ENCODE measurements at regions not wholly inside any gene's neighbourhood (a gene's known extent, or its start where the extent isn't known, plus 50 kb on each side); places are given as distances from the start of the nearest gene placed in this dataset.

DNA sequence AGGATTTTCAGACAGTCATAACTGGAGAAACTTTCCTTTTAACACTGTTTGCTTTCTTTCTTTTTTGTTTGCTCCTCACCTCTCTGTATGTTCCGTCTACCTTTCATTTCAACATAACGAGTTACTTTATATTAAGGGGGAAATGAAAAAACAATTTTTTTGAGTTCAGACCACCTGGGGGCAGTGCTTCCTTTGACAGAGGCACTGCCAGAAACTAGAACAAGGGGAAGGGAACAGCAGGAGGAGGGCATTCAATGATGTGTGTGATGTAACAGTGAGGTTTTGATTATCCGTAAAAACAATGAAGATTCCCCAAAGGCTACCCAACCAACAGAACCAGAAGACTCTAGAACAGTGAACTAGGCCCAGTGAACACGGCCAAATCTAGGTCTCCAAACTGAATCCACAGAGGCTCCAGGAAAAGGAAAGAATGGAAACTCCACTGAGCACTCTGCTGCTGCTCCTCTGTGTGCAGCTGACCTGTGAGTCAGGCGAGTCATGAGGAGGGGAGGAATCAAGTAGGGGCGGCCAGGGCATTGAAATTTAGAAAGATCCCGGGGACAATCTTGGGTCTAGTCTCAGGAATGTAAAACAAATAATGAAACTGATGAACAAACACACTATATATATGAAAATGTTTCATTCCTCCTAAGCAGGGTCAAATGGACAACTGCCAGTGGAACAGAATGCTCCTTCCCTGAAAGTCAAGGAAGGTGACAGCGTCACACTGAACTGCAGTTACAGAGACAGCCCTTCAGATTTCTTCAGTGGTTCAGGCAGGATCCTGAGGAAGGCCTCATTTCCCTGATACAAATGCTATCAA lies 323.5 kb downstream of the DAD1 start:
- ATAC-seq (ENCODE audit: low FRiP score) = peak; percentile 55
- Histone ChIP-seq H3K27me3 (ENCODE audit: control insufficient read depth in 1 of 2, insufficient read depth in 2 of 2, low read length in 1 of 2) (no peaks in the 10 kb centered on the region), H3K4me1 (ENCODE audit: control insufficient read depth in 1 of 2, insufficient read depth in 2 of 2, low read length in 2 of 2) (peaks cover 3 to 4% of the 10 kb centered on the region in 2 donors), H3K27ac (ENCODE audit: low read depth in 1 of 2, low read length in 2 of 2) (peak overlapping the region; percentile 68 to 76), H3K9me3 (ENCODE audit: control insufficient read depth, low read length) (no peaks in the 10 kb centered on the region), H3K36me3 (ENCODE audit: control insufficient read depth in 1 of 2, insufficient read depth in 2 of 2, low read length in 1 of 2) (no peaks in the 10 kb centered on the region), H3K4me3 (ENCODE audit: low read length in 2 of 2) (no peak overlapping the region)
- 32 to 34% methylated on average over 8 of the region's 8 CpGs for WGBS, 2 donors
- no peak for DNase-seq
- intact Hi-C loops (cut with DNase I) = no loop called here

DNA sequence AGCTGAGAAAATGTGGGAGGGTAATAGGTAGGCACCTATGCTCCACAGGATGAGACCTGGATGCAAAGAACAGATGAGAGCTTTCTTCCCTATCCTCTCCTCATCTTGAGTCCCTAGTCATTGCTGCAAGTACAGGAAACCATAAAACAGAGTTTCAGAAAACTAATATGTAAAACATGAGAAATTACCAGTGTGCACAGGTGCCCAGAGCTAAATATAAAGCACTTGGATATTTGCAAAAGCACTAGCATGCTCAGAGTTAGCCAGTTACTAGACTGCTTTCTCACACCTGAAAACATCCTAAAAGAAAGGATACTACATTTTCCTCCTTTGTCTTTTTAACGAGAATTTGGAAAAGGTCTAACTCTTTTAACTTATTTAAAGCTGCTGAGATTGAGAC lies 324.3 kb downstream of the DAD1 start:
- Histone ChIP-seq H3K27ac (ENCODE audit: low read depth in 1 of 2, low read length in 2 of 2) (no peak overlapping the region), H3K9me3 (ENCODE audit: control insufficient read depth, low read length) (no peaks in the 10 kb centered on the region), H3K27me3 (ENCODE audit: control insufficient read depth in 1 of 2, insufficient read depth in 2 of 2, low read length in 1 of 2) (no peaks in the 10 kb centered on the region), H3K4me3 (ENCODE audit: low read length in 2 of 2) (no peak overlapping the region), H3K36me3 (ENCODE audit: control insufficient read depth in 1 of 2, insufficient read depth in 2 of 2, low read length in 1 of 2) (no peaks in the 10 kb centered on the region), H3K4me1 (ENCODE audit: control insufficient read depth in 1 of 2, insufficient read depth in 2 of 2, low read length in 2 of 2) (peaks cover 3 to 4% of the 10 kb centered on the region in 2 donors)
- intact Hi-C loops (cut with DNase I) = no loop called here
- ATAC-seq (ENCODE audit: low FRiP score) (no peak), DNase-seq (no peak)
- WGBS, 2 donors = 73 to 88% methylated on average over 1 of the region's 1 CpG

DNA sequence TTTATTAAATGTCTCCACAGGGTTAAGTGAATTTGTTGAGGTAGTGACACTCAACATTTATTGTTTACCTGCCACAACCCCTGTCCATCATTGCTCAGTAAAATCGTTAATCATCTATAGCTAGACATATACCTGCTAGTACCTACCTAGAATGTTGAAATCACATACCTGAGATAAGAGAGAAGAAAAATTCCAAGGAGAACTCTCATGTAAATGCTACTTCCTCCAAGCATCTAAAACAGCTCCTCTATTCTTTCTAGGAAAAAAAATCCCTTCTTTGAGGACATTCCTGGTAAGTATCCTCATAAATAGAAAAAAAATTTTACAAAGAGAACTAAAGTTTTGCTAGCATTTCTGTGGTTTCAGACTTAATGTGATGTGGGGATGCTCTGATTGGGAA lies 325.1 kb downstream of the DAD1 start:
- Histone ChIP-seq H3K4me3 (ENCODE audit: low read length in 2 of 2) (no peak overlapping the region), H3K4me1 (ENCODE audit: control insufficient read depth in 1 of 2, insufficient read depth in 2 of 2, low read length in 2 of 2) (peaks cover 3 to 4% of the 10 kb centered on the region in 2 donors), H3K27ac (ENCODE audit: low read depth in 1 of 2, low read length in 2 of 2) (no peak overlapping the region), H3K9me3 (ENCODE audit: control insufficient read depth, low read length) (no peaks in the 10 kb centered on the region), H3K36me3 (ENCODE audit: control insufficient read depth in 1 of 2, insufficient read depth in 2 of 2, low read length in 1 of 2) (no peaks in the 10 kb centered on the region), H3K27me3 (ENCODE audit: control insufficient read depth in 1 of 2, insufficient read depth in 2 of 2, low read length in 1 of 2) (no peaks in the 10 kb centered on the region)
- intact Hi-C loops (cut with DNase I) = no loop called here
- ATAC-seq (ENCODE audit: low FRiP score) = no peak
- DNase-seq = no peak
- whole genome bisulfite sequencing, 2 donors = 86 to 88% methylated on average over 1 of the region's 1 CpG

DNA sequence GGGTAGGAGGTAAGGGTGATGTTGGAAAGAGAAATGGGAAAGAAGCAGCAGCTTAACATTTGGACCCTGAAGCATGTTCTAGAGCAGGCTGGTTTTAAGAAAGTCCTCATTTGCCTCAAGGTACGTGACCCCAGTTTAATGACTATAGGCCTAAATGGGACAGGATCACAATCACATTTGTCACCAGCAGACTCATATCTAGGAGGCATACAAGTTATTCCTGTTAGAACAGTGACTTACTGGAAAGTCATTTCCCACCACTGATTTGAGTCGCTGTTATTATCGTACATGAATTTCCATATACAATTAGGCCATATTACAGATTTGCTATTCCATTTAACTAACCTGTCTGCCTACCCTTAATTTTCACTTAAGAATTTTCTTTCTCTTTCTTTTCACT lies 326.1 kb downstream of the DAD1 start:
- ATAC-seq (ENCODE audit: low FRiP score) = no peak
- WGBS, 2 donors = 82 to 85% methylated on average over 3 of the region's 3 CpGs

DNA sequence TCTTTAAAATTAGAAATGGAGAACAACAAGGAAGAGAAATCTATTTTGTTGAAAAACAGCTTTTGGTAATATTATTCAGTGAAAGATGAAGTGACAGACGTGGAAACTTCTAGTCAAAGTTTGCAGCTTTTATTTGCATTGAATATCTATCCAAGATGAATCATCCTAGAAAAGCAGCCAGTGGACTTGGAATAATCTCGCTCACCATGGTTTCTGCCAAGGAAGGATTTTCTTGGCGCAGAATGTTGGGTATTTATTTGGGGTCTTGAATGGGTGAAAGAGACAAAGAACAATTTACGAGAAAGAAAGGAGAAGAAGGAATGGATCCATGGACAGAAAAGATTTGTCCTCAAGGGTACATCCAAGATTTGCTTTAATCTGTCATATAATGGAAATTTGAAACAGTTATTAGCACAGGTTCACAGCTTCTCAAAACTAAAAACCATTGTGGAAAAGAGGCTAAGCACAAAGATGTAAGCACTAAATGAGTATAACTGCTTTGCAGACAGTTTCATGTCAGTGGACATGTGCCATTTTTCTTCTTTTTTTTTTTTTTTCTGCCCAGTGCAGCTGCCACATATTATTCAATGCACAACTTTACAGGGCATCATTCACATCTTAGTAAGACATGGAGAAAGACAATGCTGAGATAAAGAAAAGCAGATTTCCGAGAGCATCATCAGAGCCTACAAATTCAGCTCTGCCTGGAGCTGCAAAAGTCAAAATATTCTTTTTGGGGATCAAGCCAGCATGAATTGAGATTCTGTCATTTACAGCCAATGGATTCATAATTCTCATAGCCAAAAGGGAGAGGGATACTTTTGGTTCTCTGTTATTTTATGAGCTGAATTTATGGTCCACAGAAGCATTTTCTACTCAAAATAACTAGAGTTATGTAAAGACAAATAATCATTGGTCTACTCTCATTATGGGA lies 333.7 kb downstream of the DAD1 start:
- no peaks in the 10 kb centered on the region for H3K36me3 ChIP-seq (ENCODE audit: control insufficient read depth in 1 of 2, insufficient read depth in 2 of 2, low read length in 1 of 2)
- 8 to 13% methylated on average over 5 of the region's 5 CpGs for WGBS, 2 donors
- no peak overlapping the region for H3K4me3 ChIP-seq (ENCODE audit: low read length in 2 of 2)
- no peaks in the 10 kb centered on the region for H3K27me3 ChIP-seq (ENCODE audit: control insufficient read depth in 1 of 2, insufficient read depth in 2 of 2, low read length in 1 of 2)
- intact Hi-C loops (cut with DNase I) = no loop called here
- peaks cover 0 to 6% of the 10 kb centered on the region in 2 donors for H3K4me1 ChIP-seq (ENCODE audit: control insufficient read depth in 1 of 2, insufficient read depth in 2 of 2, low read length in 2 of 2)
- H3K9me3 ChIP-seq (ENCODE audit: control insufficient read depth, low read length) = no peaks in the 10 kb centered on the region
- peak overlapping the region in 1 of 2 donors; percentile 14 for H3K27ac ChIP-seq (ENCODE audit: low read depth in 1 of 2, low read length in 2 of 2)
- ATAC-seq (ENCODE audit: low FRiP score) (no peak), DNase-seq (no peak)

More for the DNA sequence above, 326.1 kb downstream of the DAD1 start:
- DNase-seq = no peak
- Histone ChIP-seq H3K36me3 (ENCODE audit: control insufficient read depth in 1 of 2, insufficient read depth in 2 of 2, low read length in 1 of 2) (no peaks in the 10 kb centered on the region), H3K4me3 (ENCODE audit: low read length in 2 of 2) (no peak overlapping the region), H3K27me3 (ENCODE audit: control insufficient read depth in 1 of 2, insufficient read depth in 2 of 2, low read length in 1 of 2) (no peaks in the 10 kb centered on the region), H3K27ac (ENCODE audit: low read depth in 1 of 2, low read length in 2 of 2) (no peak overlapping the region), H3K4me1 (ENCODE audit: control insufficient read depth in 1 of 2, insufficient read depth in 2 of 2, low read length in 2 of 2) (peaks cover 3 to 4% of the 10 kb centered on the region in 2 donors), H3K9me3 (ENCODE audit: control insufficient read depth, low read length) (no peaks in the 10 kb centered on the region)
- intact Hi-C loops (cut with DNase I) = no loop called here

DNA sequence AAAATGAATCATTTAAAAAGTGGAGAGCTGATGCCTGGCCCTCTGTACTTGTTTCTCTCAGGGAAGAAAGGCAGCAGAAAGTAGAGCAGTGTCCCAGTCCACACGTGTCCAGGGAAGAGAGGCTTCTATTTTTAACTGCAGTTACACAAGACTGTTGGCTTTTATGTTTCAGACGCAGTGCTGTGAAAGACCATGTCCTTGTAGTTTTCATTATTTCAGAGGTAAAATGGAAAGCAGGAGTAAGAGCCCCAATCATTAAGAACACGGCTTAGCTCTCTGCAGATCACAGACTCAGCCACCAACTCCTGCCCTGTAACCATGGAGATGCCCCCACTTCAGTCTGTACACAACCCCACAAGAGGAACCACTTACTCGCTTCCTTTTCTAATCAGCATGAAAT lies 336.3 kb downstream of the DAD1 start:
- DNase-seq (no peak), ATAC-seq (ENCODE audit: low FRiP score) (peak; percentile 79)
- H3K36me3 ChIP-seq (ENCODE audit: control insufficient read depth in 1 of 2, insufficient read depth in 2 of 2, low read length in 1 of 2) = no peaks in the 10 kb centered on the region
- no peak overlapping the region for H3K27ac ChIP-seq (ENCODE audit: low read depth in 1 of 2, low read length in 2 of 2)
- H3K4me1 ChIP-seq (ENCODE audit: control insufficient read depth in 1 of 2, insufficient read depth in 2 of 2, low read length in 2 of 2) = peaks cover 0 to 6% of the 10 kb centered on the region in 2 donors
- WGBS, 2 donors = 9 to 12% methylated on average over 4 of the region's 4 CpGs
- no peaks in the 10 kb centered on the region for H3K9me3 ChIP-seq (ENCODE audit: control insufficient read depth, low read length)
- H3K4me3 ChIP-seq (ENCODE audit: low read length in 2 of 2) = no peak overlapping the region
- intact Hi-C loops (cut with DNase I) = no loop called here
- no peaks in the 10 kb centered on the region for H3K27me3 ChIP-seq (ENCODE audit: control insufficient read depth in 1 of 2, insufficient read depth in 2 of 2, low read length in 1 of 2)

DNA sequence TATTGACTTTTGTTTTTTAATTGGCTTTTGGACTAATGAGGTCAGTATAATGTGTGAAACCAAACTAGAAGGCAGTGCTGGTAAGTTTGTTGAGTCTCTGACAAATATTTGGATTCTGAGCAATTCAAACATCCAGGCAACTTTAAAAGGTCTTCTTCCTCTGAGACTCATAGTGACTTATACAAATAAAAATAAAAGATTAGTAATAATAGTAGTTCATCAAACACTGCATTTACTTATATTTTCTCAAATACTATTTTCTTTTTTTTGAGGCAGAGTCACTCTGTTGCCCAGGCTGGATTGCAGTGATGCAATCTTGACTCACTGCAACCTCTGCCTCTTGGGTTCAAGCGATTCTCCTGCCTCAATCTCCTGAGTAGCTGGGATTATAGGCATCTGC lies 337.9 kb downstream of the DAD1 start:
- no peaks in the 10 kb centered on the region for H3K9me3 ChIP-seq (ENCODE audit: control insufficient read depth, low read length)
- WGBS, 2 donors = 54 to 68% methylated on average over 1 of the region's 1 CpG
- DNase-seq = no peak
- H3K4me1 ChIP-seq (ENCODE audit: control insufficient read depth in 1 of 2, insufficient read depth in 2 of 2, low read length in 2 of 2) = peaks cover 0 to 6% of the 10 kb centered on the region in 2 donors
- no peaks in the 10 kb centered on the region for H3K27me3 ChIP-seq (ENCODE audit: control insufficient read depth in 1 of 2, insufficient read depth in 2 of 2, low read length in 1 of 2)
- H3K27ac ChIP-seq (ENCODE audit: low read depth in 1 of 2, low read length in 2 of 2) = no peak overlapping the region
- intact Hi-C loops (cut with DNase I) = no loop called here
- no peak overlapping the region for H3K4me3 ChIP-seq (ENCODE audit: low read length in 2 of 2)
- no peak for ATAC-seq (ENCODE audit: low FRiP score)
- no peaks in the 10 kb centered on the region for H3K36me3 ChIP-seq (ENCODE audit: control insufficient read depth in 1 of 2, insufficient read depth in 2 of 2, low read length in 1 of 2)

DNA sequence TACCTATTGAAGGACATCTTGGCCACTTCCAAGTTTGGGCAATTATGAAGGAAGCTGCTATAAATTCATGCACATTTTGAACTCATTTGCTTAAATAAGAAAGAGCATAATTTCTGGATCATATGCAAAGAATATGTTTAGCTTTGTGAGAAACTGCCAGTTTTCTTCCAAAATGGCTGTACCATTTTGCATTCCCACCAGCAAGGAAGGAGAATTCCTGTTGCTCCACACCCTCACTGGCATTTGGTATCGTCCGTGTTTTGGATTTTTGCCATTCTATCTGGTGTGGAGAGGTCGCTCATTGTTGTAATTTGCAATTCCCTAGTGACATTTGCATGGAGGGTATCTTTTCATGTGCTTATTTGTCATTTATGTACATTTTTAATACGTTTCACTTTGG lies 339.3 kb downstream of the DAD1 start:
- Histone ChIP-seq H3K27me3 (ENCODE audit: control insufficient read depth in 1 of 2, insufficient read depth in 2 of 2, low read length in 1 of 2) (no peaks in the 10 kb centered on the region), H3K36me3 (ENCODE audit: control insufficient read depth in 1 of 2, insufficient read depth in 2 of 2, low read length in 1 of 2) (no peaks in the 10 kb centered on the region), H3K4me3 (ENCODE audit: low read length in 2 of 2) (no peak overlapping the region), H3K4me1 (ENCODE audit: control insufficient read depth in 1 of 2, insufficient read depth in 2 of 2, low read length in 2 of 2) (peaks cover 0 to 4% of the 10 kb centered on the region in 2 donors), H3K9me3 (ENCODE audit: control insufficient read depth, low read length) (no peaks in the 10 kb centered on the region), H3K27ac (ENCODE audit: low read depth in 1 of 2, low read length in 2 of 2) (no peak overlapping the region)
- ATAC-seq (ENCODE audit: low FRiP score) (no peak), DNase-seq (no peak)
- intact Hi-C loops (cut with DNase I) = no loop called here
- 46 to 65% methylated on average over 4 of the region's 4 CpGs for WGBS, 2 donors

Data from aorta (tissue), 5 donors.